Stimulated activated CD4-positive, alpha-beta T cell treated with anti-CD3 and anti-CD28 coated beads, TNF-alpha, amount 100 ng/mL, for 1 hour (primary cell): ENCODE measurements at regions not wholly inside any gene's neighbourhood (a gene's known extent, or its start where the extent isn't known, plus 50 kb on each side); places are given as distances from the start of the nearest gene placed in this dataset.
"Not testable (repeated sequence)": the region's sequence is repeated elsewhere in the genome, so short reads cannot be mapped to it uniquely, and the experiment has no call there.

Source experiments
- DNase-seq, 3 donors: peaks; one replicate each; pipeline ENCODE4 v3.0.0-alpha.2; 2020; ENCODE audit warnings: low read depth in 3 of 3, low spot score in 1 of 3

DNA sequence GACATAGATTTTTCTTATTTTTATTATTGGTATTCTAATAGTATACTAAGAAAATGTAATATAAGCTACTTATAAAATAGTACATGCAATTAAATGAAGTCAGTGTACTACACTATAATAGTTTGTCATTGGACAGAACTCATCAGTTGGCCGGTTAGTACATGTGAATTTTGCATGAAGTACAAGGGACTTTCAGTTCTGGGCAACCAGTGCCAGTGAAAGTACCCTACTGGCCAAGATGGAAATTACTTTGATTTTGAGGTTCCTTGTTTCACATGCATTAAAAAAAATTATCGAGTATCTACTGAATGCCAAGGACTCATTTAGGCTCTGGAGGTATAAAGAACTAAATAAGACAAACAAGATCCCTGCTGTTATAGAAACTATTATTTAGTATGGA lies 213.4 kb upstream of the ELL2 start:
- DNase-seq = no peak

GRCh38 chr5:96173366-96173765 lies 211.7 kb upstream of the ELL2 start:
- DNase-seq = no peak

DNA sequence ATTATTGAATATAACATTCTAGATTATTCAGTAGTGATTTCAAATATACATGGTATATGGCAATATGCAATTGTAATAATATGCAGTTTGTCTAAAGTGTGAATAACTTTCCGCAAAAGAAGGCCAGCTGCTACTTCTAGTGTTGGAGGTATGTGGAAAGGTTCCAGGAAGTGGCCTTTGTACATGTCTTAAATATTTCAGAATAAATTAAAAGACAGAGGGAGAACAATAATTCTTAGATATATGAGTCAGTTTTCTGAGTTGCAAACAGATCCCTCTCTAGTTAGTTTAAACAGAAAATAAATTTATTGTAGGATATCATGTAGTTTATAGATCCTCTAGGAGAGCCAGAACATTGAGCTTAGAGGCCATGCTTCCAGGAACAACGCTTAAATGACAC lies 210.8 kb upstream of the ELL2 start:
- DNase-seq = no peak

- DNase-seq = not testable (repeated sequence)
Measured at GRCh38 chr5:96171973-96172372, 210.3 kb upstream of the ELL2 start.

DNA sequence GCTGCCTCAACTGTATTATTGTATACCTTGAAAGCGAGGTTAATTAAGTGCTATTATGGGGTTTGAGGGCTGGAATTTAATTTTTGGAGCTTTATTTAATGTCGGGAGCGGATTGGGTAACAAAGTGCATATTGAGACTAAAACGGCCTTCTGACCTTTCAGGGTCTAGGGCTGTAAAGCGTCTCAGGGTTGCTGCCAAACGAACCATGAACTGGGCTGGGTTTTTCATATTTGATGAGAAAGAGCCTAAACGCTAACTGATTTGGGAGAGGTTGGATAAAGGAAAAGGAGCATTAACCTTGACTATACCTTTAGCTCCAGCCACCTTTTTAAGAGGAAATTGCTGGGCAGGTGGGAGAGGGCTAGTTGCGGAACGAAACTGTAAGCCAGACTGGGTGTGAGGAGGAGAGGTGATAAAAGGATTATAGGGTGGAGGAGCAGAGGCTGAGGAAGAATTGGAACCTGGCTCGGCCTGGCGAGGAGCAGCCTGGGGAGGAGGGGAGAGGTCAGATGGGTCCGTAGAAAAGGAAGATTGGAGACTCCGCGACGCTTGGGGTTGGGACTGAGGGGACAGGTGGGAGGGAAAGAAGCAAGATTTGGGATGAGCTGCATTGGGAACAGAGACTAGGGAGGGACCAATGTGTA lies 209.0 kb upstream of the ELL2 start:
- not testable (repeated sequence) for DNase-seq

DNA sequence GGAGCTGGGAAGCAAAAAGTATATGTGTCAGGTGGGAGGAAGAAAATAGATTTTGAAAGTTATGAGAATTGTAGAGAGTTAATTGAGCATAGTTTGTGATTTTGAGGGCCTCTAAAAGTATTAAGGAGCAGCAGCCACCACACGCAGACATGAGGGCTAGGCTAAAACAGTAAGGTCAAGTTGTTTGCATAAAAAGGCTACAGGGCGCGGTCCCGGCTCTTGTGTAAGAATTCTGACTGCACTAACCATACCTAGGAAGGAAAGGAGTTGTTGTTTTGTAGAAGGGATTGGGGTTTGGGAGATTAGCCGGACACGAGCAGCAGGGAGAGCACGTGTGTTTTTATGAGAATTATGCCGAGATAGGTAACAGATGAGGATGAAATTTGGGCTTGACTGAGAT lies 207.2 kb upstream of the ELL2 start:
- DNase-seq = not testable (repeated sequence)

DNA sequence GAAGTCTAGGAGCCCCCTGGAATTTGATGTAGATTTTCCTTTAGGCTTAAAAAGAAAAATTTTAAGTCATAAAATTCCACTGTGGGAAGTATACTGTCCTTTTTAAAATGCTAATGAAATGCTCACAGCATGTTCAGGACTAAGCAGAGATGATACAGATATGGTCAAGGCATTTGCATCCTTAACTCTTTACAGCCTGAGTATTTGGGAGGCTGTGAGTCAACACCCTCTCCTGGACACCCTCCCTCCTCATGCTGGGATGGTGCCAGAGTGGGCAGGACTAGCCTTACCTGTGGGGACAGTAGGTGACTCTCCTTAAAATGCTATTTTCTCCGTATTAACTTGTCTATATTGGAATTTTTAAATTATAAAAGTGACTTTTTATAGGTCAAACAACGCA lies 197.4 kb upstream of the ELL2 start:
- DNase-seq = no peak

DNA sequence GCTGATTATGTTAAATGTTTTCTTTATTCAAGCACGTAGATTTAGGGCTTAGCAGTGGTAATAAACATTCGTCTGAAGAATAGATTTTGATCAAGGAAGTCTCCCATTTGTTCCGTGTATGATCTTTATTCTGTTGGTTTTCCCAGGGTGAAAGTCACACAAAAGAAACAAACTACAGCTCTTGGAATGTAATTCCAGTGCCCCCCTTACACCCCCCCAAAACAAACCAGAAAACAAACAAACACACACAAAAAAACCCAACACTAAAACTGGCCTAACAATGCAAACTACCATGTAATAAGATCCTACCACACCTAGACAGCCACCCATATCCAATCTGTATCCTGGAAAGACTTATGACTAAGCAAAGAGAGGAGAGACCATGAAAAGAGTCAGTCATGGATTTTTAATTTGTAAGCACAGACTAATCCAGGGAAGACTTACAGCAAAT lies 196.2 kb upstream of the ELL2 start:
- no peak for DNase-seq

GRCh38 chr5:96157077-96157780 lies 195.6 kb upstream of the ELL2 start:
- no peak for DNase-seq

GRCh38 chr5:96155147-96155546 lies 193.5 kb upstream of the ELL2 start:
- DNase-seq = no peak

- no peak for DNase-seq
Measured at GRCh38 chr5:96151891-96152290, 190.2 kb upstream of the ELL2 start.

DNA sequence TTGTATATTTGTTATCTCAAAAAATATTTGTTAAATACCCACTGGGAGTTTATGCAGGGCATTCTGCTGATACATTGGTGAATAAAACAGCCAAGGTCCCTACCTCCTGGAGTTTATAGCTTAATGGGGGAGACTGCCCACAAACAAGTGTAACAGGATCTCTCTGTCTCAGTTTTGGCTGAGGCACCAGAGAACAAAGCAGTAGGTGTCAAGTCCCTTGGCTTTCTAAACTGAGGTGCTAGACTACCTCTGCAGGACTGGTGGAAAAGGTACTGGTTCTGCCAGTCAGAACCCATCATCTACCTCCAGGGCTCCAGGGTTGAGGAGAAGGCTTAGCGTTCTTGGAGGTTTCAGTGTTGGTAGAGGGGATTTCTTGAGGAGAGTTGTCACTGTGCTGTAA lies 188.4 kb upstream of the ELL2 start:
- DNase-seq = no peak

- no peak for DNase-seq
Measured at GRCh38 chr5:96149546-96149945, 187.9 kb upstream of the ELL2 start.

DNA sequence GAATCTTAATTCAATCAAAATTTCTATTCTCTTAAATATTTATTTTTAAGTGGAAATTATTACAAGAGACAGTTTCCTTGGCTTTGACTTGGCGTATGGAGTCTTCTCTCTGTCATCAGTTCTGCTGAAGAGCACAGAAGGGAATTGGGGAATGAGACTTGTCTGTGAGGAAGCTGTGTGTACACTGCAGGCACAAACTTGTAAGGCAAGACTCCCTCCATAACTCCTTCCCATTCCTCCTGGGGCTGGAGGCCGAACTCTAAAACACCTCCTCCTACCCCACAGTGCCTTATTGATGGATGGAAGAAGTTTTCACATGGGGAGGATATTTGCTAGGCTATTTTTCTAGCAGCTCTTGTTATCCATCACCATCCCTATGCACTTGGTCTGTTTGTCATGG lies 187.4 kb upstream of the ELL2 start:
- DNase-seq = no peak

GRCh38 chr5:96148376-96148775 lies 186.7 kb upstream of the ELL2 start:
- no peak for DNase-seq

DNA sequence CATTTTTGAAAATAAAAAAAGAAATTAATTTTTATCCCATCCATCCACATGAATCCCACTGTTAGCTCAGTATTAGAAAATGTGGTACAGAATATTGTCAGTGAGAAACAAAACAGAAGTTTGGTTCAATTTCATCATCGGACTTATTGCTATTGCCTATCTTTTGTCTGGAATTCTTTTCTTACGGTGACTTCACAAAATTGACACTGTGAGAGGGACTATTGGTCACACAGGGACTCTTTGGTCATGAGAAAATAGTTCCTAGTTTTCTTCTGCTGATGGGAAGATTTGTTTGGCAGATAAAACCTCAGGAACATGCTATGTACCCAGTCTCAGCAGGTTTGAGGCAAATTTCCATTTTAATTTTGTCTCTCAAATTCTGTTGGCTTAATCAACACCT lies 186.2 kb upstream of the ELL2 start:
- no peak for DNase-seq

DNA sequence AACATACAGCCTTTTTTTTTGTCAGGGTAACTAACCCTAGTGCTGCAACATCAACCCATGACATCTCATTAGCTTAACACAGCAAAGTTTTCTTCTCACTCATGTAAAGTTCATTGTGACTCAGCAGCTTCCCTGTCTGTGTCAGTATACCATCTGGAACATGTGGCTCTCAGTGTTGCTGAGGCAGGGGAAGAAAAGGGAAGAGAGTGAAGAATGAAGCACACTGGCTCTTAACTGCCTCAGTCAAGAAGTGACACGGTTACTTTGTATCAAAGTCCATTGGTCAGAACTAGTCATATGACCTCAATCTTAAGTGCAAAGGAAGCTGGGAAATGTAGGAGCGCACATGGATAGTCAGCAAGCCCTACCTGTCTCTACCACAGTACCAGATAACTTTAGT lies 185.0 kb upstream of the ELL2 start:
- DNase-seq = no peak

GRCh38 chr5:96144289-96144688 lies 182.6 kb upstream of the ELL2 start:
- DNase-seq = no peak

GRCh38 chr5:96143450-96143849 lies 181.8 kb upstream of the ELL2 start:
- DNase-seq = no peak

DNA sequence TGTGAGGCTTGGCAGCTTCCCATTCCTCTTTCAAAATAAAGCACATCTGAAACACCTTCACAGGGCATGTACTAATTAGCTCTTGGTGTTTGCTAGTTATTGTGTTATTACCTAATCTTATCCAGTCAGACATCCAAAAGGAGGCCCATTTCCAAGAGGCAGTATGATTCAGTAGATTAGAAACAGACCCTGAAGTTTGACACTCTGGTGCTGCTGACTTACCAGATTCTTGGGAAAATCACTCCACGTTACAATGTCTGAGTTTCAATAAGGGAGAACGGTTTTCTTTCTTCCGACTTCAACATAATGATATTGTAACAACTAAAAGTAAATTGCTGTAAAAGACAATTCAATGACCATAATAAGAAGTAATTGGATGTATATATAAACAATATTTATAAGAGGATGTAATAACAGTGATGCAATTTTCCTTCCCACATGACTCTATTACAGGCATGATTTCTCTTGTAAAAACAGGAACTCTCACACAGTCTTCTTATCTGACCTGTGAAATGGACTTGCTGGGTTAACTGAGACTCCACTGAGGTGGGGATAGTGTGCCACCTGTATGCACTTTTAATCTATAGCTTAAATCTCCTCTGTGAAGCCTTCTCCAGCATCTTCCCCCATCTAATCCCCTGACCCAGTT lies 181.3 kb upstream of the ELL2 start:
- DNase-seq = no peak

GRCh38 chr5:96142184-96142781 lies 180.6 kb upstream of the ELL2 start:
- DNase-seq = no peak

- no peak for DNase-seq
Measured at GRCh38 chr5:96141749-96142148, 180.1 kb upstream of the ELL2 start.
